H1 (cell line): ENCODE measurements at regions not wholly inside any gene's neighbourhood (a gene's known extent, or its start where the extent isn't known, plus 50 kb on each side); places are given as distances from the start of the nearest gene placed in this dataset.

Experiments used
- CTCF ChIA-PET: fragments of 300-600 bp; sonication (Branson Sonifier 250); formaldehyde crosslinking; loops from one replicate; lab custom pipeline; 2021; ENCODE audit not compliant: partially characterized antibody; lab: Charles Lee
- POLR2A ChIA-PET: fragments of 300-600 bp; sonication (Branson Sonifier 250); formaldehyde crosslinking; loops from one replicate; lab custom pipeline; 2021; ENCODE audit warnings: inconsistent platforms; ENCODE audit not compliant: partially characterized antibody; lab: Charles Lee
- DNase-seq, 2 experiments: peaks; one replicate each; pipeline versions ENCODE4 v3.0.0 to v3.0.0-alpha.2; 2010 to 2022; ENCODE audit warnings: low spot score in 2 of 2, low read depth in 1 of 2, mixed read lengths in 1 of 2
- FAIRE-seq: peaks from 2 replicates; lab custom pipeline; 2011; peaks lifted over from hg19 to GRCh38; lab: Jason Lieb, UNC
- H2AFZ ChIP-seq: 2 replicates; pipeline ENCODE4 v1.8.1; 2012; ENCODE audit warnings: low read length, inconsistent platforms
- H2AK5ac ChIP-seq: 2 replicates; pipeline ENCODE4 v1.6.1; 2013; ENCODE audit warnings: low read depth, low read length
- H2BK120ac ChIP-seq: replicated peaks from 2 replicates; pipeline ENCODE3; 2013; ENCODE audit warnings: low read depth, low read length, inconsistent platforms
- H2BK12ac ChIP-seq: 2 replicates; pipeline ENCODE4 v1.6.1; 2013; ENCODE audit warnings: low read depth, low read length
- H2BK15ac ChIP-seq: 2 replicates; pipeline ENCODE4 v1.6.1; 2013; ENCODE audit warnings: low read length
- H2BK20ac ChIP-seq: 2 replicates; pipeline ENCODE4 v1.6.1; 2013; ENCODE audit warnings: low read length
- H2BK5ac ChIP-seq: 2 replicates; pipeline ENCODE4 v1.6.1; 2013; ENCODE audit warnings: low read depth, low read length
- H3K14ac ChIP-seq: 2 replicates; pipeline ENCODE4 v1.6.1; 2013; ENCODE audit warnings: inconsistent platforms; ENCODE audit not compliant: insufficient read length
- H3K18ac ChIP-seq: 2 replicates; pipeline ENCODE4 v1.6.1; 2013; ENCODE audit warnings: low read length; ENCODE audit errors: extremely low read depth
- H3K23ac ChIP-seq: 2 replicates; pipeline ENCODE4 v1.6.1; 2013; ENCODE audit warnings: inconsistent platforms; ENCODE audit not compliant: insufficient read length
- H3K23me2 ChIP-seq: 2 replicates; pipeline ENCODE4 v1.6.1; 2013; ENCODE audit warnings: low read depth, low read length
- H3K27ac ChIP-seq: 2 replicates; pipeline ENCODE4 v1.6.1; 2011; ENCODE audit warnings: low read depth, low read length, inconsistent platforms
- H3K27me3 ChIP-seq, 4 experiments: replicated peaks in 1 of 4; 1 replicate in 1 of 4; 2 replicates in 3 of 4; pipeline versions ENCODE4 v1.6.1 to v1.8.1; 2011 to 2013; ENCODE audit warnings: low read length in 3 of 4, mild to moderate bottlenecking in 3 of 4, inconsistent platforms in 2 of 4, mixed read lengths in 2 of 4, moderate library complexity in 1 of 4; ENCODE audit not compliant: control insufficient read depth in 3 of 4, insufficient read depth in 3 of 4; ENCODE audit errors: extremely low read depth in 1 of 4
- H3K36me3 ChIP-seq, 4 experiments: 2 replicates each; pipeline versions ENCODE4 v1.6.1 to v1.8.1; 2011 to 2013; ENCODE audit warnings: mild to moderate bottlenecking in 4 of 4, low read length in 3 of 4, moderate library complexity in 2 of 4, control low read depth in 1 of 4, inconsistent platforms in 1 of 4; ENCODE audit not compliant: insufficient read depth in 4 of 4, control insufficient read depth in 2 of 4
- H3K4ac ChIP-seq: replicated peaks from 2 replicates; pipeline ENCODE3; 2013; ENCODE audit warnings: low read length, low read depth, mixed read lengths, inconsistent platforms; ENCODE audit not compliant: insufficient read length
- H3K4me1 ChIP-seq, 4 experiments: replicated peaks in 1 of 4; 1 replicate in 1 of 4; 2 replicates in 3 of 4; pipeline versions ENCODE4 v1.6.1 to v1.8.1; 2011 to 2013; ENCODE audit warnings: low read length in 3 of 4, inconsistent platforms in 2 of 4, mixed read lengths in 1 of 4; ENCODE audit not compliant: insufficient read depth in 4 of 4, control insufficient read depth in 3 of 4
- H3K4me2 ChIP-seq, 2 experiments: 2 replicates each; pipeline versions ENCODE4 v1.6.1 to v1.8.1; 2011 to 2013; ENCODE audit warnings: low read depth in 2 of 2, low read length in 2 of 2, control low read depth in 1 of 2, inconsistent platforms in 1 of 2, mild to moderate bottlenecking in 1 of 2; ENCODE audit not compliant: insufficient read depth in 1 of 2
- H3K4me3 ChIP-seq, 4 experiments: fragments of 200-600, 300-600 bp in 1 of 4; sonication (generic), shearing (Covaris generic), sonication (Bioruptor Twin) in 1 of 4; 2 replicates each; pipeline versions ENCODE4 v1.5.1 to v1.8.1; 2011 to 2016; ENCODE audit warnings: low read length in 4 of 4, low read depth in 3 of 4, control low read depth in 2 of 4, inconsistent platforms in 2 of 4, mild to moderate bottlenecking in 2 of 4, mixed read lengths in 1 of 4, moderate library complexity in 1 of 4; ENCODE audit not compliant: insufficient read depth in 2 of 4; ENCODE audit errors: extremely low read depth in 1 of 4
- H3K56ac ChIP-seq: replicated peaks from 2 replicates; pipeline ENCODE3; 2013; ENCODE audit warnings: low read depth, mild to moderate bottlenecking, mixed read lengths, low read length, inconsistent platforms; ENCODE audit not compliant: insufficient read length
- H3K79me1 ChIP-seq: 2 replicates; pipeline ENCODE4 v1.6.1; 2013; ENCODE audit warnings: low read depth, low read length, control low read depth
- H3K79me2 ChIP-seq, 2 experiments: 2 replicates each; pipeline versions ENCODE4 v1.6.1 to v1.8.1; 2012 to 2013; ENCODE audit warnings: low read length in 2 of 2, mild to moderate bottlenecking in 2 of 2, inconsistent platforms in 1 of 2; ENCODE audit not compliant: insufficient read depth in 2 of 2, control insufficient read depth in 1 of 2
- H3K9ac ChIP-seq, 4 experiments: replicated peaks in 1 of 4; 1 replicate in 1 of 4; 2 replicates in 3 of 4; pipeline versions ENCODE4 v1.6.1 to v1.8.1; 2011 to 2013; ENCODE audit warnings: low read depth in 3 of 4, low read length in 3 of 4, control low read depth in 2 of 4, mild to moderate bottlenecking in 2 of 4, moderate library complexity in 2 of 4, inconsistent platforms in 1 of 4; ENCODE audit errors: extremely low read depth in 1 of 4
- H3K9me3 ChIP-seq, 2 experiments: 2 replicates each; pipeline versions ENCODE4 v1.6.1 to v1.8.1; 2012 to 2013; ENCODE audit warnings: mild to moderate bottlenecking in 2 of 2, moderate library complexity in 2 of 2, control low read depth in 1 of 2, inconsistent platforms in 1 of 2, low read depth in 1 of 2, low read length in 1 of 2, mixed read lengths in 1 of 2; ENCODE audit not compliant: insufficient read depth in 2 of 2
- H4K20me1 ChIP-seq, 2 experiments: replicated peaks in 1 of 2; 2 replicates each; pipeline versions ENCODE3 to v1.8.1; 2011 to 2013; ENCODE audit warnings: inconsistent platforms in 2 of 2, low read length in 2 of 2, mild to moderate bottlenecking in 1 of 2; ENCODE audit not compliant: insufficient read depth in 2 of 2, control insufficient read depth in 1 of 2
- H4K5ac ChIP-seq: 2 replicates; pipeline ENCODE4 v1.6.1; 2013; ENCODE audit warnings: low read length, low read depth, mixed read lengths, inconsistent platforms; ENCODE audit not compliant: insufficient read length
- H4K8ac ChIP-seq: 2 replicates; pipeline ENCODE4 v1.8.0; 2013; ENCODE audit warnings: mild to moderate bottlenecking, moderate library complexity, low read length, inconsistent platforms; ENCODE audit not compliant: insufficient read depth; ENCODE audit errors: extremely low read depth
- H4K91ac ChIP-seq: replicated peaks from 2 replicates; pipeline ENCODE3; 2013; ENCODE audit warnings: low read length, mixed read lengths, inconsistent platforms; ENCODE audit not compliant: insufficient read length
- HDAC2 ChIP-seq, 2 experiments: fragments of 300-600 bp in 1 of 2; sonication (generic) in 1 of 2; IDR thresholded peaks; 2 replicates each; pipeline ENCODE4 v1.6.1; 2011 to 2012; ENCODE audit warnings: low read depth in 2 of 2, low read length in 2 of 2, mild to moderate bottlenecking in 2 of 2, moderate library complexity in 2 of 2, borderline replicate concordance in 1 of 2, inconsistent platforms in 1 of 2
- WGBS, 2 experiments: shearing (Covaris generic) in 1 of 2; methylation state at CpG; one replicate each; pipeline versions ENCODE4 v1.1.6 to v1.1.7; 2013 to 2015; ENCODE audit warnings: low lambda C conversion rate in 2 of 2, mixed read lengths in 2 of 2, inconsistent platforms in 1 of 2, low coverage in 1 of 2, missing lambda C conversion rate in 1 of 2; ENCODE audit not compliant: insufficient replicate concordance in 2 of 2, insufficient coverage in 1 of 2, insufficient read length in 1 of 2; ENCODE audit errors: extremely low coverage in 1 of 2, missing lambda C conversion rate in 1 of 2; 5-methylcytosine and 5-hydroxymethylcytosine counted together

DNA sequence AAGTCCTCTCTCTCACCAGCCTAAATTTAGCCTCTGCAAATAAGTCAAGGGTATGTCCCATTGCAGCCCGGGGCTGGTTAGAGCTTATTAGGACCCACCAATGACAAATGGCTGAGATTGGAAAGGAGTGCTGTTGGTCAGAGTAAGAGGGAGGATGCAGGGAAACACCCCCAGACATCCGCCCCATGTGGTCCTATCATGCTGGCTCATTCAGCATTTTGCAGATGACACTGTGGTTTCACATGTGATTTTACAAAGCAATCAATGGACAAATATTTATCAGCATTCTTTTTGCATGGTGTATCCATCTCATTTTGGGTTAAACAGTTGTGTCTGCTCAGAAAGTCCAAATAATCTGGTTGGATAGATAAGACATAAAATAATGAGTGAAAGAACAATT, 152.2 kb upstream of the EXOC2 start:
- Histone ChIP-seq H3K23me2 (no peaks in the 10 kb centered on the region), H3K27me3 (no peaks in the 10 kb centered on the region; a peak in 1 of 7 replicates), H2BK5ac (no peak overlapping the region), H4K20me1 (no peaks in the 10 kb centered on the region), H3K27ac (no peak overlapping the region), H2AK5ac (no peak overlapping the region), H3K9ac (no peak overlapping the region), H3K4me2 (no peak overlapping the region), H2AFZ (no peak overlapping the region), H2BK120ac (no peak overlapping the region), H3K56ac (no peak overlapping the region), H2BK12ac (no peak overlapping the region), H3K9me3 (peaks cover under 1 to 6% of the 10 kb centered on the region in 2 experiments; a peak in 2 of 4 replicates), H4K91ac (no peak overlapping the region), H2BK15ac (no peak overlapping the region), H4K8ac (no peak overlapping the region), H4K5ac (no peak overlapping the region), H3K4ac (no peak overlapping the region), H3K14ac (no peak overlapping the region), H3K23ac (no peak overlapping the region), H3K79me1 (no peaks in the 10 kb centered on the region), H3K4me1 (no peaks in the 10 kb centered on the region), H3K4me3 (no peak overlapping the region), H3K36me3 (no peaks in the 10 kb centered on the region), H3K79me2 (no peaks in the 10 kb centered on the region), H2BK20ac (no peak overlapping the region), H3K18ac (no peak overlapping the region)
- no peak for DNase-seq
- TF ChIP-seq HDAC2 (IDR thresholded peaks at IDR 0.05; ENCODE audit: borderline replicate concordance in 1 of 2, low read depth in 2 of 2, low read length in 2 of 2), result no peak
- ChIA-PET POLR2A (no interaction called here), CTCF (interaction anchor here (1.5 kb wide), 1 partner anchor 9 kb away, joined by 4 read pairs; no protein-coding TSS in a partner anchor)
- WGBS, 2 experiments, result 85% methylated on average over 2 of the region's 2 CpGs; no CpG with 5 or more reads in 1 of the 2 experiments
- FAIRE-seq, result no peak
